A549 (cell line): ENCODE measurements at regions not wholly inside any gene's neighbourhood (a gene's known extent, or its start where the extent isn't known, plus 50 kb on each side); places are given as distances from the start of the nearest gene placed in this dataset.
A peak's percentile ranks its signal among the peaks of the same experiment; 100 is the strongest.

ENCODE experiments used
- ATAC-seq, 2 experiments: fragments of 200-7000 bp in 1 of 2; fragments of >200 bp in 1 of 2; cut with Nextera tagmentation in 1 of 2; cut with Tn5 transposase in 1 of 2; 3 replicates each; pipeline versions ENCODE4 v1.8.0 to v1.9.1; 2018 to 2020; ENCODE audit warnings: mild to moderate bottlenecking in 1 of 2, moderate library complexity in 1 of 2
- CTCF ChIA-PET: fragments of 300-600 bp; sonication (Branson Sonifier 250); formaldehyde crosslinking; extraction: SDS; loops from one replicate; lab custom pipeline; 2021; ENCODE audit warnings: antibody characterized with exemption, inconsistent platforms; lab: Yijun Ruan, JAX
- POLR2A ChIA-PET: fragments of 350-600 bp; formaldehyde crosslinking; extraction: SDS; loops from one replicate; lab custom pipeline; 2021; ENCODE audit warnings: antibody characterized with exemption, inconsistent platforms; lab: Yijun Ruan, JAX
- DNase-seq, 2 experiments: peaks; one replicate each; pipeline versions ENCODE4 v3.0.0 to v3.0.0-alpha.2; 2011 to 2016; ENCODE audit warnings: low read depth in 1 of 2, low spot score in 1 of 2
- FAIRE-seq: peaks from 2 replicates; lab custom pipeline; 2011; peaks lifted over from hg19 to GRCh38; lab: Jason Lieb, UNC
- H3K27ac ChIP-seq, 2 experiments: fragments of >200 bp; sonication (Bioruptor Twin); formaldehyde crosslinking; 3 replicates each; pipeline ENCODE4 v1.5.1; 2016 to 2017
- H3K4me1 ChIP-seq: fragments of >200 bp; sonication (Bioruptor Twin); formaldehyde crosslinking; 3 replicates; pipeline ENCODE4 v1.6.1; 2016
- H3K4me2 ChIP-seq: fragments of >200 bp; sonication (Bioruptor Twin); formaldehyde crosslinking; 3 replicates; pipeline ENCODE4 v1.6.1; 2016
- H3K4me3 ChIP-seq: fragments of >200 bp; sonication (Bioruptor Twin); formaldehyde crosslinking; 3 replicates; pipeline ENCODE4 v1.5.1; 2016
- H3K9me3 ChIP-seq: fragments of >200 bp; sonication (Bioruptor Twin); formaldehyde crosslinking; 3 replicates; pipeline ENCODE4 v1.6.1; 2016
- BCL3 ChIP-seq: fragments of >200 bp; sonication (Bioruptor Twin); formaldehyde crosslinking; IDR thresholded peaks from 3 replicates; pipeline ENCODE4 v1.6.1; 2016
- CEBPB ChIP-seq, 2 experiments: fragments of >200 bp in 1 of 2; sonication (Bioruptor Twin) in 1 of 2; formaldehyde crosslinking in 1 of 2; IDR thresholded peaks; 2 replicates each; pipeline ENCODE4 v1.6.1; 2012 to 2016
- CTCF ChIP-seq: fragments of >200 bp; sonication (Bioruptor Twin); formaldehyde crosslinking; IDR thresholded peaks from 3 replicates; pipeline ENCODE4 v1.5.1; 2016
- EHMT2 ChIP-seq: fragments of 200-600 bp; sonication (generic); IDR thresholded peaks from 2 replicates; pipeline ENCODE4 v1.6.1; 2016; ENCODE audit warnings: antibody characterized with exemption, low read depth, mild to moderate bottlenecking, moderate library complexity
- EP300 ChIP-seq, 2 experiments: fragments of >200 bp; sonication (Bioruptor Twin); formaldehyde crosslinking; IDR thresholded peaks; 2 replicates in 1 of 2; 3 replicates in 1 of 2; pipeline ENCODE4 v1.6.1; 2016 to 2017
- FOSL2 ChIP-seq, 2 experiments: fragments of 450-650 bp in 1 of 2; fragments of >200 bp in 1 of 2; sonication (Bioruptor Twin) in 1 of 2; formaldehyde crosslinking; IDR thresholded peaks; 2 replicates each; pipeline versions ENCODE4 v1.5.0 to v1.6.1; 2016 to 2020; ENCODE audit warnings: mild to moderate bottlenecking in 1 of 2, moderate library complexity in 1 of 2
- GATA3 ChIP-seq: IDR thresholded peaks from 2 replicates; pipeline ENCODE4 v1.6.1; 2012; ENCODE audit warnings: borderline replicate concordance
- HDAC2 ChIP-seq: fragments of 200-600 bp; sonication (generic); IDR thresholded peaks from 2 replicates; pipeline ENCODE4 v1.6.1; 2016
- HES2 ChIP-seq: fragments of >200 bp; sonication (Bioruptor Twin); formaldehyde crosslinking; IDR thresholded peaks from 2 replicates; pipeline ENCODE4 v1.6.1; 2016
- HMGXB4 ChIP-seq: fragments of 250-450 bp; sonication (Bioruptor Pico); IDR thresholded peaks from 2 replicates; pipeline ENCODE4 v1.5.0; 2021; ENCODE audit warnings: mild to moderate bottlenecking, moderate library complexity, borderline replicate concordance
- HOXB13 ChIP-seq: fragments of 250-450 bp; sonication (Bioruptor Pico); IDR thresholded peaks from 2 replicates; pipeline ENCODE4 v1.5.0; 2020; ENCODE audit warnings: low read depth, mild to moderate bottlenecking, moderate library complexity
- JUN ChIP-seq, 2 experiments: fragments of >200 bp; sonication (Bioruptor Twin); formaldehyde crosslinking; IDR thresholded peaks; 2 replicates in 1 of 2; 3 replicates in 1 of 2; pipeline ENCODE4 v1.6.1; 2016 to 2017
- JUNB ChIP-seq: fragments of >200 bp; sonication (Bioruptor Twin); formaldehyde crosslinking; IDR thresholded peaks from 2 replicates; pipeline ENCODE4 v1.6.1; 2016
- MAFK ChIP-seq: fragments of 450-650 bp; IDR thresholded peaks from 2 replicates; pipeline ENCODE4 v1.6.1; 2014; ENCODE audit not compliant: partially characterized antibody
- NPAS2 ChIP-seq: fragments of 250-450 bp; sonication (Bioruptor Pico); IDR thresholded peaks from 2 replicates; pipeline ENCODE4 v1.8.0; 2022; ENCODE audit warnings: mild to moderate bottlenecking, moderate library complexity, borderline replicate concordance
- RAD21 ChIP-seq, 2 experiments: fragments of >200 bp in 1 of 2; sonication (Bioruptor Twin) in 1 of 2; formaldehyde crosslinking in 1 of 2; IDR thresholded peaks in 1 of 2; conservative IDR thresholded peaks in 1 of 2; 2 replicates in 1 of 2; 3 replicates in 1 of 2; pipeline ENCODE4 v1.6.1; 2012 to 2018; ENCODE audit warnings: inconsistent platforms in 1 of 2
- RARB ChIP-seq: fragments of 250-450 bp; sonication (Bioruptor Pico); IDR thresholded peaks from 2 replicates; pipeline ENCODE4 v1.8.0; 2021; ENCODE audit warnings: mild to moderate bottlenecking, moderate library complexity
- REST ChIP-seq: fragments of 200-600 bp; sonication (generic); IDR thresholded peaks from 2 replicates; pipeline ENCODE4 v1.6.1; 2016; ENCODE audit warnings: antibody characterized with exemption, mild to moderate bottlenecking, moderate library complexity
- RFX5 ChIP-seq: fragments of 450-650 bp; IDR thresholded peaks from 2 replicates; pipeline ENCODE4 v1.7.1; 2014; ENCODE audit warnings: antibody characterized with exemption, mild to moderate bottlenecking, moderate library complexity
- SMC3 ChIP-seq: fragments of >200 bp; sonication (Bioruptor Twin); formaldehyde crosslinking; IDR thresholded peaks from 3 replicates; pipeline ENCODE4 v1.6.1; 2018; ENCODE audit warnings: inconsistent platforms
- USF2 ChIP-seq: fragments of 450-650 bp; IDR thresholded peaks from 2 replicates; pipeline ENCODE4 v1.6.1; 2014; ENCODE audit warnings: antibody characterized with exemption
- ZC3H11A ChIP-seq: fragments of 450-650 bp; IDR thresholded peaks from 2 replicates; pipeline ENCODE4 v1.6.1; 2014; ENCODE audit warnings: antibody characterized with exemption, mild to moderate bottlenecking
- ZNF302 ChIP-seq: fragments of 250-450 bp; sonication (Bioruptor Pico); IDR thresholded peaks from 2 replicates; pipeline ENCODE4 v1.9.0; 2021; ENCODE audit warnings: inconsistent platforms, mild to moderate bottlenecking, moderate library complexity
- WGBS: methylation state at CpG from one replicate; pipeline ENCODE4 v1.1.6; 2017; ENCODE audit errors: missing lambda C conversion rate; 5-methylcytosine and 5-hydroxymethylcytosine counted together

GRCh38 chr6:841569-841968 is 148.6 kb upstream of the EXOC2 start (continued):
- TF ChIP-seq REST (no peak), RARB (CRISPR knock-in tag) (no peak)

GRCh38 chr6:839201-839600 is 146.3 kb upstream of the EXOC2 start:
- WGBS: 75% methylated on average over 2 of the region's 2 CpGs
- H3K27ac ChIP-seq: peak overlapping the region; percentile 78 to 79; a peak in 4 of 6 replicates
- CTCF ChIA-PET: interaction anchor here (1.2 kb wide), 1 partner anchor 69 kb away, joined by 4 read pairs; no protein-coding TSS in a partner anchor
- TF ChIP-seq CEBPB (IDR thresholded peaks at IDR 0.05) (no peak), ZC3H11A (no peak), RARB (CRISPR knock-in tag) (no peak), JUN (IDR thresholded peaks at IDR 0.05) (no peak), HMGXB4 (no peak), HOXB13 (no peak), BCL3 (no peak), NPAS2 (CRISPR knock-in tag) (no peak), CTCF (no peak), USF2 (no peak), EHMT2 (no peak)
- TF ChIP-seq, all 56 proteins: peak for 0
- POLR2A ChIA-PET: no interaction called here
- Histone ChIP-seq H3K4me3 (no peak overlapping the region), H3K4me2 (no peak overlapping the region), H3K4me1 (peaks cover 41% of the 10 kb centered on the region), H3K9me3 (0 out of 3 replicates have a peak, but pooled peaks cover 11% of the 10 kb centered on the region)
- DNase-seq: no peak
- FAIRE-seq: no peak
- ATAC-seq: no peak

- Histone ChIP-seq H3K4me3 (no peak overlapping the region), H3K4me1 (peaks cover 41% of the 10 kb centered on the region), H3K4me2 (peak overlapping the region; percentile 78), H3K27ac (peak overlapping the region; percentile 78 to 84), H3K9me3 (peaks cover 11% of the 10 kb centered on the region; the same call in 1 of the 3 replicates)
- DNase-seq (peak; percentile 16 to 81), ATAC-seq (peak; percentile 77 to 86), FAIRE-seq (no peak)
- ChIA-PET CTCF (no interaction called here), POLR2A (interaction anchor here (3.8 kb wide), 1 partner anchor 64 kb away, joined by 12 read pairs; no protein-coding TSS in a partner anchor)
- WGBS: 12% methylated on average over 4 of the region's 4 CpGs
- TF ChIP-seq HDAC2: no peak
- TF ChIP-seq RAD21 (conservative IDR thresholded peaks at IDR 0.05 in 1 of 2, IDR thresholded peaks at IDR 0.05 in 1 of 2): 0 out of 5 replicates have a peak, but pooled peaks of 1 of the 2 experiments have one; percentile 22
- TF ChIP-seq JUNB: peak; percentile 70
- peak; percentile 59; the same call in 1 of the 2 replicates for TF ChIP-seq HES2
- TF ChIP-seq EP300 (IDR thresholded peaks at IDR 0.05): peak; percentile 85 to 86; a peak in 4 of 5 replicates
- TF ChIP-seq FOSL2 (IDR thresholded peaks at IDR 0.05): peak; percentile 45; the same call in 1 of the 2 replicates
- peak; percentile 76 for TF ChIP-seq FOSL2 (CRISPR knock-in tag; IDR thresholded peaks at IDR 0.05)
- no peak for TF ChIP-seq ZC3H11A
- no peak for TF ChIP-seq ZNF302 (CRISPR knock-in tag)
- TF ChIP-seq GATA3: 0 out of 2 replicates have a peak, but pooled peaks have one; percentile 43
- no peak for TF ChIP-seq RFX5
- peak; percentile 76 to 88 for TF ChIP-seq CEBPB (IDR thresholded peaks at IDR 0.05)
- peak; percentile 21; the same call in 2 of the 3 replicates for TF ChIP-seq SMC3
- TF ChIP-seq MAFK: peak; percentile 45
- peak in 1 of 2 experiments; percentile 55; a peak in 3 of 5 replicates for TF ChIP-seq JUN (IDR thresholded peaks at IDR 0.05)
- TF ChIP-seq BCL3: peak; percentile 52; the same call in 1 of the 3 replicates
Observed at GRCh38 chr6:837380-837779, 144.4 kb upstream of the EXOC2 start.
